WTC11 (cell line): ENCODE measurements at regions not wholly inside any gene's neighbourhood (a gene's known extent, or its start where the extent isn't known, plus 50 kb on each side); places are given as distances from the start of the nearest gene placed in this dataset.

ENCODE experiments used
- ATAC-seq: fragments of 200-7000 bp; cut with Tn5 transposase; 2 replicates; pipeline ENCODE4 v1.10.0; 2021; ENCODE audit warnings: mild to moderate bottlenecking, moderate library complexity
- CTCF ChIA-PET: fragments of 300-600 bp; sonication (Branson Sonifier 250); formaldehyde crosslinking; loops from one replicate; lab custom pipeline; 2021; ENCODE audit warnings: antibody characterized with exemption; lab: Charles Lee
- POLR2A ChIA-PET: fragments of 350-600 bp; sonication (Branson Sonifier 250); formaldehyde crosslinking; loops from one replicate; lab custom pipeline; 2021; ENCODE audit warnings: antibody characterized with exemption; lab: Charles Lee
- DNase-seq: peaks from one replicate; pipeline ENCODE4 v3.0.0; 2021; ENCODE audit warnings: low spot score
- H3K27ac Mint-ChIP-seq: 2 replicates; pipeline ENCODE4 v1.8.0; 2021; ENCODE audit warnings: mixed read lengths
- H3K27me3 Mint-ChIP-seq: 2 replicates; pipeline ENCODE4 v1.8.0; 2021; ENCODE audit warnings: low read depth, mild to moderate bottlenecking, moderate library complexity, mixed read lengths
- H3K36me3 Mint-ChIP-seq: 2 replicates; pipeline ENCODE4 v1.8.0; 2021; ENCODE audit warnings: mixed read lengths
- H3K4me1 Mint-ChIP-seq: 2 replicates; pipeline ENCODE4 v1.8.0; 2022; ENCODE audit warnings: mixed read lengths
- H3K4me3 Mint-ChIP-seq: 2 replicates; pipeline ENCODE4 v1.8.0; 2021; ENCODE audit warnings: mild to moderate bottlenecking, moderate library complexity, mixed read lengths
- H3K9me3 Mint-ChIP-seq: 2 replicates; pipeline ENCODE4 v1.8.0; 2021; ENCODE audit warnings: mixed read lengths
- ATF1 ChIP-seq: sonication (generic); formaldehyde crosslinking; IDR thresholded peaks from 2 replicates; pipeline ENCODE4 v1.8.1; 2023; ENCODE audit warnings: mild to moderate bottlenecking, moderate library complexity, missing genetic modification reagents
- CBFB ChIP-seq: sonication (generic); formaldehyde crosslinking; IDR thresholded peaks from 2 replicates; pipeline ENCODE4 v1.8.1; 2022; ENCODE audit warnings: mild to moderate bottlenecking, low read depth, missing genetic modification reagents
- EMX1 ChIP-seq: fragments of 250-450 bp; sonication (Bioruptor Pico); IDR thresholded peaks from 2 replicates; pipeline ENCODE4 v1.8.0; 2021; ENCODE audit warnings: mild to moderate bottlenecking
- FOXJ3 ChIP-seq: sonication (generic); formaldehyde crosslinking; IDR thresholded peaks from 2 replicates; pipeline ENCODE4 v1.9.0; 2021; ENCODE audit warnings: missing genetic modification reagents, mild to moderate bottlenecking, borderline replicate concordance
- MYBL2 ChIP-seq: sonication (generic); formaldehyde crosslinking; IDR thresholded peaks from 2 replicates; pipeline ENCODE4 v1.8.1; 2023; ENCODE audit warnings: mild to moderate bottlenecking, moderate library complexity, missing genetic modification reagents
- SOX15 ChIP-seq: fragments of 250-450 bp; sonication (Bioruptor Pico); IDR thresholded peaks from 2 replicates; pipeline ENCODE4 v1.9.0; 2021; ENCODE audit warnings: mild to moderate bottlenecking
- TCF7 ChIP-seq: sonication (generic); formaldehyde crosslinking; IDR thresholded peaks from 2 replicates; pipeline ENCODE4 v1.8.0; 2022; ENCODE audit warnings: mild to moderate bottlenecking, low read depth, missing genetic modification reagents, moderate library complexity
- ZBTB21 ChIP-seq: sonication (generic); formaldehyde crosslinking; IDR thresholded peaks from 2 replicates; pipeline ENCODE4 v1.8.1; 2023; ENCODE audit warnings: mild to moderate bottlenecking, missing genetic modification reagents, borderline replicate concordance
- ZNF263 ChIP-seq: sonication (generic); formaldehyde crosslinking; IDR thresholded peaks from 2 replicates; pipeline ENCODE4 v1.8.1; 2022; ENCODE audit warnings: low read depth, mild to moderate bottlenecking, moderate library complexity, missing genetic modification reagents
- TF ChIP-seq, protein P1 (sequence below): sonication (generic); formaldehyde crosslinking; IDR thresholded peaks from 2 replicates; pipeline ENCODE4 v1.8.0; 2023; ENCODE audit warnings: missing genetic modification reagents, mild to moderate bottlenecking, borderline replicate concordance
- TF ChIP-seq, protein P2 (sequence below): sonication (generic); formaldehyde crosslinking; IDR thresholded peaks from 2 replicates; pipeline ENCODE4 v1.8.0; 2022; ENCODE audit warnings: mild to moderate bottlenecking, missing genetic modification reagents
- TF ChIP-seq, protein P3 (sequence below): sonication (generic); formaldehyde crosslinking; IDR thresholded peaks from 2 replicates; pipeline ENCODE4 v1.8.1; 2023; ENCODE audit warnings: mild to moderate bottlenecking, missing genetic modification reagents
- TF ChIP-seq, protein P4 (sequence below): sonication (generic); formaldehyde crosslinking; IDR thresholded peaks from 2 replicates; pipeline ENCODE4 v1.8.1; 2022; ENCODE audit warnings: missing genetic modification reagents, borderline replicate concordance
- TF ChIP-seq, protein P5 (sequence below): fragments of 250-450 bp; sonication (Bioruptor Pico); IDR thresholded peaks from 2 replicates; pipeline ENCODE4 v2.1.2; 2022; ENCODE audit warnings: mild to moderate bottlenecking, moderate library complexity
- TF ChIP-seq, protein P6 (sequence below): sonication (generic); formaldehyde crosslinking; IDR thresholded peaks from 2 replicates; pipeline ENCODE4 v1.8.0; 2022; ENCODE audit warnings: mild to moderate bottlenecking, missing genetic modification reagents

DNA sequence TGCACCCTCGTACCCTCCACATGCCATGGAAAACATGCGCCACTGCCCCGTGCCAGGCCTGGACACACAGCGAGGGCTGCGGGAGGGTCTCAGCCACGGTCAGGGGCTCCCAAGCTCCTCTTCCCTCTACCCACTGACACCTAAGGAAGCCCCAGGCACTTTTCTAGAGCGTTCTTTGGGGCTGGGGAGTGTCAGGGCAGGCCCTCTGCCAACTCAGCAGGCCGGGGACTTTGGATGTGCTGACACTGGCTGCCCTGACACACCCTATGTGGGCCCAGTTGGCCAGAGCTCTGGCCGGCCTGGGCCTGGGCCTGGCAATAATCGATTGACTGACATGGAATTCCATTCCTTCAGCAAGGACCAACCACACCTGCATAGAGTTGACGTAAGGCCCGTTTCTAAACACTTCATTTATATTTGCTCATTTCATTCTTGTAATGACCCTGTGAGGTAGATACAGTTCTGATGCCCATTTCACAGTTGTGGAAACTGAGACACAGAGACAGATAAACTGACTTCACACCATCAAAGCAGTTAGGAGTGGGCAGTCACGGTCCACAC lies 70.5 kb downstream of the ZFP36L2 start:
- Mint-ChIP-seq H3K4me1 (peaks cover 22% of the 10 kb centered on the region), H3K27me3 (no peaks in the 10 kb centered on the region; the same call in 1 of the 2 replicates), H3K27ac (no peak overlapping the region), H3K4me3 (no peak overlapping the region)
- POLR2A ChIA-PET, result no interaction called here
- DNase-seq (no peak), ATAC-seq (no peak)
- CTCF ChIA-PET, result interaction anchor here (0.6 kb wide), 1 partner anchor 14 kb away, joined by 3 read pairs; no protein-coding TSS in a partner anchor
- TF ChIP-seq, protein P1, sequence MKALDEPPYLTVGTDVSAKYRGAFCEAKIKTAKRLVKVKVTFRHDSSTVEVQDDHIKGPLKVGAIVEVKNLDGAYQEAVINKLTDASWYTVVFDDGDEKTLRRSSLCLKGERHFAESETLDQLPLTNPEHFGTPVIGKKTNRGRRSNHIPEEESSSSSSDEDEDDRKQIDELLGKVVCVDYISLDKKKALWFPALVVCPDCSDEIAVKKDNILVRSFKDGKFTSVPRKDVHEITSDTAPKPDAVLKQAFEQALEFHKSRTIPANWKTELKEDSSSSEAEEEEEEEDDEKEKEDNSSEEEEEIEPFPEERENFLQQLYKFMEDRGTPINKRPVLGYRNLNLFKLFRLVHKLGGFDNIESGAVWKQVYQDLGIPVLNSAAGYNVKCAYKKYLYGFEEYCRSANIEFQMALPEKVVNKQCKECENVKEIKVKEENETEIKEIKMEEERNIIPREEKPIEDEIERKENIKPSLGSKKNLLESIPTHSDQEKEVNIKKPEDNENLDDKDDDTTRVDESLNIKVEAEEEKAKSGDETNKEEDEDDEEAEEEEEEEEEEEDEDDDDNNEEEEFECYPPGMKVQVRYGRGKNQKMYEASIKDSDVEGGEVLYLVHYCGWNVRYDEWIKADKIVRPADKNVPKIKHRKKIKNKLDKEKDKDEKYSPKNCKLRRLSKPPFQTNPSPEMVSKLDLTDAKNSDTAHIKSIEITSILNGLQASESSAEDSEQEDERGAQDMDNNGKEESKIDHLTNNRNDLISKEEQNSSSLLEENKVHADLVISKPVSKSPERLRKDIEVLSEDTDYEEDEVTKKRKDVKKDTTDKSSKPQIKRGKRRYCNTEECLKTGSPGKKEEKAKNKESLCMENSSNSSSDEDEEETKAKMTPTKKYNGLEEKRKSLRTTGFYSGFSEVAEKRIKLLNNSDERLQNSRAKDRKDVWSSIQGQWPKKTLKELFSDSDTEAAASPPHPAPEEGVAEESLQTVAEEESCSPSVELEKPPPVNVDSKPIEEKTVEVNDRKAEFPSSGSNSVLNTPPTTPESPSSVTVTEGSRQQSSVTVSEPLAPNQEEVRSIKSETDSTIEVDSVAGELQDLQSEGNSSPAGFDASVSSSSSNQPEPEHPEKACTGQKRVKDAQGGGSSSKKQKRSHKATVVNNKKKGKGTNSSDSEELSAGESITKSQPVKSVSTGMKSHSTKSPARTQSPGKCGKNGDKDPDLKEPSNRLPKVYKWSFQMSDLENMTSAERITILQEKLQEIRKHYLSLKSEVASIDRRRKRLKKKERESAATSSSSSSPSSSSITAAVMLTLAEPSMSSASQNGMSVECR (CRISPR knock-in tag), result no peak
- TF ChIP-seq, protein P2, sequence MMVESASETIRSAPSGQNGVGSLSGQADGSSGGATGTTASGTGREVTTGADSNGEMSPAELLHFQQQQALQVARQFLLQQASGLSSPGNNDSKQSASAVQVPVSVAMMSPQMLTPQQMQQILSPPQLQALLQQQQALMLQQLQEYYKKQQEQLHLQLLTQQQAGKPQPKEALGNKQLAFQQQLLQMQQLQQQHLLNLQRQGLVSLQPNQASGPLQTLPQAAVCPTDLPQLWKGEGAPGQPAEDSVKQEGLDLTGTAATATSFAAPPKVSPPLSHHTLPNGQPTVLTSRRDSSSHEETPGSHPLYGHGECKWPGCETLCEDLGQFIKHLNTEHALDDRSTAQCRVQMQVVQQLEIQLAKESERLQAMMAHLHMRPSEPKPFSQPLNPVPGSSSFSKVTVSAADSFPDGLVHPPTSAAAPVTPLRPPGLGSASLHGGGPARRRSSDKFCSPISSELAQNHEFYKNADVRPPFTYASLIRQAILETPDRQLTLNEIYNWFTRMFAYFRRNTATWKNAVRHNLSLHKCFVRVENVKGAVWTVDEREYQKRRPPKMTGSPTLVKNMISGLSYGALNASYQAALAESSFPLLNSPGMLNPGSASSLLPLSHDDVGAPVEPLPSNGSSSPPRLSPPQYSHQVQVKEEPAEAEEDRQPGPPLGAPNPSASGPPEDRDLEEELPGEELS (CRISPR knock-in tag), result no peak
- TF ChIP-seq MYBL2 (CRISPR knock-in tag) (no peak), ZBTB21 (CRISPR knock-in tag) (no peak), EMX1 (CRISPR knock-in tag) (no peak), SOX15 (CRISPR knock-in tag) (no peak), ZNF263 (CRISPR knock-in tag) (no peak), FOXJ3 (CRISPR knock-in tag) (no peak), CBFB (CRISPR knock-in tag) (no peak)
- TF ChIP-seq, protein P3, sequence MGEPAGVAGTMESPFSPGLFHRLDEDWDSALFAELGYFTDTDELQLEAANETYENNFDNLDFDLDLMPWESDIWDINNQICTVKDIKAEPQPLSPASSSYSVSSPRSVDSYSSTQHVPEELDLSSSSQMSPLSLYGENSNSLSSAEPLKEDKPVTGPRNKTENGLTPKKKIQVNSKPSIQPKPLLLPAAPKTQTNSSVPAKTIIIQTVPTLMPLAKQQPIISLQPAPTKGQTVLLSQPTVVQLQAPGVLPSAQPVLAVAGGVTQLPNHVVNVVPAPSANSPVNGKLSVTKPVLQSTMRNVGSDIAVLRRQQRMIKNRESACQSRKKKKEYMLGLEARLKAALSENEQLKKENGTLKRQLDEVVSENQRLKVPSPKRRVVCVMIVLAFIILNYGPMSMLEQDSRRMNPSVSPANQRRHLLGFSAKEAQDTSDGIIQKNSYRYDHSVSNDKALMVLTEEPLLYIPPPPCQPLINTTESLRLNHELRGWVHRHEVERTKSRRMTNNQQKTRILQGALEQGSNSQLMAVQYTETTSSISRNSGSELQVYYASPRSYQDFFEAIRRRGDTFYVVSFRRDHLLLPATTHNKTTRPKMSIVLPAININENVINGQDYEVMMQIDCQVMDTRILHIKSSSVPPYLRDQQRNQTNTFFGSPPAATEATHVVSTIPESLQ (CRISPR knock-in tag), result no peak
- TF ChIP-seq, protein P4, sequence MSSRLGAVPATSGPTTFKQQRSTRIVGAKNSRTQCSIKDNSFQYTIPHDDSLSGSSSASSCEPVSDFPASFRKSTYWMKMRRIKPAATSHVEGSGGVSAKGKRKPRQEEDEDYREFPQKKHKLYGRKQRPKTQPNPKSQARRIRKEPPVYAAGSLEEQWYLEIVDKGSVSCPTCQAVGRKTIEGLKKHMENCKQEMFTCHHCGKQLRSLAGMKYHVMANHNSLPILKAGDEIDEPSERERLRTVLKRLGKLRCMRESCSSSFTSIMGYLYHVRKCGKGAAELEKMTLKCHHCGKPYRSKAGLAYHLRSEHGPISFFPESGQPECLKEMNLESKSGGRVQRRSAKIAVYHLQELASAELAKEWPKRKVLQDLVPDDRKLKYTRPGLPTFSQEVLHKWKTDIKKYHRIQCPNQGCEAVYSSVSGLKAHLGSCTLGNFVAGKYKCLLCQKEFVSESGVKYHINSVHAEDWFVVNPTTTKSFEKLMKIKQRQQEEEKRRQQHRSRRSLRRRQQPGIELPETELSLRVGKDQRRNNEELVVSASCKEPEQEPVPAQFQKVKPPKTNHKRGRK (CRISPR knock-in tag), result no peak
- TF ChIP-seq, protein P5, sequence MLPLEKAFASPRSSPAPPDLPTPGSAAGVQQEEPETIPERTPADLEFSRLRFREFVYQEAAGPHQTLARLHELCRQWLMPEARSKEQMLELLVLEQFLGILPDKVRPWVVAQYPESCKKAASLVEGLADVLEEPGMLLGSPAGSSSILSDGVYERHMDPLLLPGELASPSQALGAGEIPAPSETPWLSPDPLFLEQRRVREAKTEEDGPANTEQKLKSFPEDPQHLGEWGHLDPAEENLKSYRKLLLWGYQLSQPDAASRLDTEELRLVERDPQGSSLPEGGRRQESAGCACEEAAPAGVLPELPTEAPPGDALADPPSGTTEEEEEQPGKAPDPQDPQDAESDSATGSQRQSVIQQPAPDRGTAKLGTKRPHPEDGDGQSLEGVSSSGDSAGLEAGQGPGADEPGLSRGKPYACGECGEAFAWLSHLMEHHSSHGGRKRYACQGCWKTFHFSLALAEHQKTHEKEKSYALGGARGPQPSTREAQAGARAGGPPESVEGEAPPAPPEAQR (CRISPR knock-in tag), result no peak
- TF ChIP-seq, all 79 proteins: peak for 0
- no peaks in the 10 kb centered on the region for H3K36me3 Mint-ChIP-seq
- H3K9me3 Mint-ChIP-seq, result no peaks in the 10 kb centered on the region

DNA sequence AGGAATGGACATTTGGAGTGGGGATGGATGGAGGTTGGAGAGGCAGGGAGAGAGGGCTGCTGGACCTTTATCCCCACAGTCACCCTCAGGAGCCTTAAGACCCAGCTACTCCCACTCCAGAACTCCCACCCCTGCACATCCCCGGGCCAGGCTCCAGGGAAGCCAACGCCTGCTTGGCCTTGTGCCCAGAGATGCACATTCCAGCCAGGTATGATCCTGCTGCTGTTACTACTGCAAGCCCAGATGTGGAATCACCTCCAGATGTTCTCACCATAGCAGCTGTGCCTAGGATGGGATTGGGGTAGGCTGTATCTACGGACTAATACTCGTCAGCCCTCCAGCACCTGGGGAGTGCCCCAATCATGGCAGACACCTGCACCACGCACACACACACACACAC lies 71.7 kb downstream of the ZFP36L2 start:
- Mint-ChIP-seq H3K9me3 (no peaks in the 10 kb centered on the region), H3K36me3 (no peaks in the 10 kb centered on the region)
- no peak for ATAC-seq
- TF ChIP-seq ATF1 (no peak), TCF7 (CRISPR knock-in tag) (no peak)
- TF ChIP-seq, protein P6, sequence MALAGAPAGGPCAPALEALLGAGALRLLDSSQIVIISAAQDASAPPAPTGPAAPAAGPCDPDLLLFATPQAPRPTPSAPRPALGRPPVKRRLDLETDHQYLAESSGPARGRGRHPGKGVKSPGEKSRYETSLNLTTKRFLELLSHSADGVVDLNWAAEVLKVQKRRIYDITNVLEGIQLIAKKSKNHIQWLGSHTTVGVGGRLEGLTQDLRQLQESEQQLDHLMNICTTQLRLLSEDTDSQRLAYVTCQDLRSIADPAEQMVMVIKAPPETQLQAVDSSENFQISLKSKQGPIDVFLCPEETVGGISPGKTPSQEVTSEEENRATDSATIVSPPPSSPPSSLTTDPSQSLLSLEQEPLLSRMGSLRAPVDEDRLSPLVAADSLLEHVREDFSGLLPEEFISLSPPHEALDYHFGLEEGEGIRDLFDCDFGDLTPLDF (CRISPR knock-in tag), result no peak
- TF ChIP-seq, all 79 proteins: peak for 0
- DNase-seq, result no peak
- no peak overlapping the region for H3K4me3 Mint-ChIP-seq
- peaks cover 26% of the 10 kb centered on the region for H3K4me1 Mint-ChIP-seq
- H3K27me3 Mint-ChIP-seq, result no peaks in the 10 kb centered on the region; the same call in 1 of the 2 replicates
- no peak overlapping the region for H3K27ac Mint-ChIP-seq
- ChIA-PET CTCF (no interaction called here), POLR2A (no interaction called here)
